WTC11 (cell line): ENCODE measurements at regions not wholly inside any gene's neighbourhood (a gene's known extent, or its start where the extent isn't known, plus 50 kb on each side); places are given as distances from the start of the nearest gene placed in this dataset.

Experiments
- ATAC-seq: fragments of 200-7000 bp; cut with Tn5 transposase; 2 replicates; pipeline ENCODE4 v1.10.0; 2021; ENCODE audit warnings: mild to moderate bottlenecking, moderate library complexity
- CTCF ChIA-PET: fragments of 300-600 bp; sonication (Branson Sonifier 250); formaldehyde crosslinking; loops from one replicate; lab custom pipeline; 2021; ENCODE audit warnings: antibody characterized with exemption; lab: Charles Lee
- POLR2A ChIA-PET: fragments of 350-600 bp; sonication (Branson Sonifier 250); formaldehyde crosslinking; loops from one replicate; lab custom pipeline; 2021; ENCODE audit warnings: antibody characterized with exemption; lab: Charles Lee
- DNase-seq: peaks from one replicate; pipeline ENCODE4 v3.0.0; 2021; ENCODE audit warnings: low spot score
- H3K27ac Mint-ChIP-seq: 2 replicates; pipeline ENCODE4 v1.8.0; 2021; ENCODE audit warnings: mixed read lengths
- H3K27me3 Mint-ChIP-seq: 2 replicates; pipeline ENCODE4 v1.8.0; 2021; ENCODE audit warnings: low read depth, mild to moderate bottlenecking, moderate library complexity, mixed read lengths
- H3K36me3 Mint-ChIP-seq: 2 replicates; pipeline ENCODE4 v1.8.0; 2021; ENCODE audit warnings: mixed read lengths
- H3K4me1 Mint-ChIP-seq: 2 replicates; pipeline ENCODE4 v1.8.0; 2022; ENCODE audit warnings: mixed read lengths
- H3K4me3 Mint-ChIP-seq: 2 replicates; pipeline ENCODE4 v1.8.0; 2021; ENCODE audit warnings: mild to moderate bottlenecking, moderate library complexity, mixed read lengths
- H3K9me3 Mint-ChIP-seq: 2 replicates; pipeline ENCODE4 v1.8.0; 2021; ENCODE audit warnings: mixed read lengths
- FOXJ3 ChIP-seq: sonication (generic); formaldehyde crosslinking; IDR thresholded peaks from 2 replicates; pipeline ENCODE4 v1.9.0; 2021; ENCODE audit warnings: missing genetic modification reagents, mild to moderate bottlenecking, borderline replicate concordance
- FOXK1 ChIP-seq: sonication (generic); formaldehyde crosslinking; IDR thresholded peaks from 2 replicates; pipeline ENCODE4 v1.8.0; 2022; ENCODE audit warnings: mild to moderate bottlenecking, moderate library complexity, missing genetic modification reagents
- GRHL2 ChIP-seq: fragments of 250-450 bp; sonication (Bioruptor Pico); IDR thresholded peaks from 2 replicates; pipeline ENCODE4 v1.8.0; 2022; ENCODE audit warnings: mild to moderate bottlenecking, moderate library complexity; ENCODE audit not compliant: insufficient replicate concordance, severe bottlenecking
- GTF2I ChIP-seq: fragments of 250-450 bp; sonication (Bioruptor Pico); conservative IDR thresholded peaks from 2 replicates; pipeline ENCODE4 v1.4.0; 2021; ENCODE audit warnings: mild to moderate bottlenecking
- NFE2L1 ChIP-seq: sonication (generic); formaldehyde crosslinking; IDR thresholded peaks from 2 replicates; pipeline ENCODE4 v1.8.1; 2023; ENCODE audit warnings: missing genetic modification reagents
- NR3C1 ChIP-seq: sonication (generic); formaldehyde crosslinking; conservative IDR thresholded peaks from 2 replicates; pipeline ENCODE4 v1.8.1; 2023; ENCODE audit warnings: low read depth, mild to moderate bottlenecking, missing genetic modification reagents
- PRRX2 ChIP-seq: fragments of 250-450 bp; sonication (Bioruptor Pico); IDR thresholded peaks from 2 replicates; pipeline ENCODE4 v1.8.0; 2021; ENCODE audit warnings: mild to moderate bottlenecking
- SMAD4 ChIP-seq: sonication (generic); formaldehyde crosslinking; IDR thresholded peaks from 2 replicates; pipeline ENCODE4 v1.8.0; 2022; ENCODE audit warnings: mild to moderate bottlenecking, missing genetic modification reagents
- SP1 ChIP-seq: sonication (generic); formaldehyde crosslinking; conservative IDR thresholded peaks from 2 replicates; pipeline ENCODE4 v1.8.1; 2022; ENCODE audit warnings: missing genetic modification reagents
- TEAD1 ChIP-seq: sonication (generic); formaldehyde crosslinking; IDR thresholded peaks from 2 replicates; pipeline ENCODE4 v1.8.0; 2022; ENCODE audit warnings: mild to moderate bottlenecking, missing genetic modification reagents
- ZBTB21 ChIP-seq: sonication (generic); formaldehyde crosslinking; IDR thresholded peaks from 2 replicates; pipeline ENCODE4 v1.8.1; 2023; ENCODE audit warnings: mild to moderate bottlenecking, missing genetic modification reagents, borderline replicate concordance
- ZNF138 ChIP-seq: sonication (generic); formaldehyde crosslinking; conservative IDR thresholded peaks from 2 replicates; pipeline ENCODE4 v1.8.1; 2022; ENCODE audit warnings: mild to moderate bottlenecking, moderate library complexity, missing genetic modification reagents
- TF ChIP-seq, protein P1 (sequence below): sonication (generic); formaldehyde crosslinking; IDR thresholded peaks from 2 replicates; pipeline ENCODE4 v1.8.0; 2022; ENCODE audit warnings: mild to moderate bottlenecking, missing genetic modification reagents
- TF ChIP-seq, protein P2 (sequence below): fragments of 250-450 bp; sonication (Bioruptor Pico); IDR thresholded peaks from 2 replicates; pipeline ENCODE4 v2.1.2; 2022; ENCODE audit warnings: mild to moderate bottlenecking, moderate library complexity
- TF ChIP-seq, protein P3 (sequence below): sonication (generic); formaldehyde crosslinking; IDR thresholded peaks from 2 replicates; pipeline ENCODE4 v1.8.1; 2022; ENCODE audit warnings: low read depth, missing genetic modification reagents, borderline replicate concordance
- TF ChIP-seq, protein P4 (sequence below): sonication (generic); formaldehyde crosslinking; IDR thresholded peaks from 2 replicates; pipeline ENCODE4 v1.8.1; 2023; ENCODE audit warnings: mild to moderate bottlenecking, moderate library complexity, missing genetic modification reagents
- TF ChIP-seq, protein P5 (sequence below): sonication (generic); formaldehyde crosslinking; IDR thresholded peaks from 2 replicates; pipeline ENCODE4 v1.8.1; 2023; ENCODE audit warnings: mild to moderate bottlenecking, missing genetic modification reagents, borderline replicate concordance
- TF ChIP-seq, protein P6 (sequence below): fragments of 250-450 bp; sonication (Bioruptor Pico); IDR thresholded peaks from 2 replicates; pipeline ENCODE4 v1.9.0; 2021; ENCODE audit warnings: mild to moderate bottlenecking, borderline replicate concordance
- TF ChIP-seq, protein P7 (sequence below): sonication (generic); formaldehyde crosslinking; IDR thresholded peaks from 2 replicates; pipeline ENCODE4 v1.8.1; 2022; ENCODE audit warnings: mild to moderate bottlenecking, missing genetic modification reagents, moderate library complexity, borderline replicate concordance

DNA sequence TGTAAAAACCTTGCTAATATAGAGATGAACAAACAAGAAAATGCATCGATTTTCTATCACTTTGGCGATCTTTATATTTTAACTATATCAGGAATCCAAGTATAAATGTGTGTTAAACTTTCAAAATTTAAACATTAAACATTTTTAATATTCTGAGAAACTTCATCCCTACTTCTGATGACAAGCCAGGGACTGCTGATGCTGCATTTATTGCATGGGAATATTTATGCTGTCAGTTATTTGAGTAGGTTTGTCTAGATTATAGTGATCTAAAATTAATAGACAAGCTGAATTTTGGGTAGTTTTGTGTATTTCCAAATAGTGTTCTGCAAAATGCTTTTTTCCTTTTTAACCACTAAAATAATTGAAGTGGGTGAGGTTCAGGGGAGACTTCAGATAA, 175.3 kb downstream of the LEPR start:
- no peak for TF ChIP-seq GTF2I (CRISPR knock-in tag)
- TF ChIP-seq, protein P1, sequence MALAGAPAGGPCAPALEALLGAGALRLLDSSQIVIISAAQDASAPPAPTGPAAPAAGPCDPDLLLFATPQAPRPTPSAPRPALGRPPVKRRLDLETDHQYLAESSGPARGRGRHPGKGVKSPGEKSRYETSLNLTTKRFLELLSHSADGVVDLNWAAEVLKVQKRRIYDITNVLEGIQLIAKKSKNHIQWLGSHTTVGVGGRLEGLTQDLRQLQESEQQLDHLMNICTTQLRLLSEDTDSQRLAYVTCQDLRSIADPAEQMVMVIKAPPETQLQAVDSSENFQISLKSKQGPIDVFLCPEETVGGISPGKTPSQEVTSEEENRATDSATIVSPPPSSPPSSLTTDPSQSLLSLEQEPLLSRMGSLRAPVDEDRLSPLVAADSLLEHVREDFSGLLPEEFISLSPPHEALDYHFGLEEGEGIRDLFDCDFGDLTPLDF = no peak
- ChIA-PET POLR2A (no interaction called here), CTCF (no interaction called here)
- ATAC-seq (no peak), DNase-seq (no peak)
- Mint-ChIP-seq H3K27ac (no peak overlapping the region), H3K4me3 (no peak overlapping the region), H3K27me3 (no peaks in the 10 kb centered on the region), H3K4me1 (peaks cover 4% of the 10 kb centered on the region), H3K36me3 (no peaks in the 10 kb centered on the region), H3K9me3 (no peaks in the 10 kb centered on the region; the same call in 1 of the 2 replicates)

DNA sequence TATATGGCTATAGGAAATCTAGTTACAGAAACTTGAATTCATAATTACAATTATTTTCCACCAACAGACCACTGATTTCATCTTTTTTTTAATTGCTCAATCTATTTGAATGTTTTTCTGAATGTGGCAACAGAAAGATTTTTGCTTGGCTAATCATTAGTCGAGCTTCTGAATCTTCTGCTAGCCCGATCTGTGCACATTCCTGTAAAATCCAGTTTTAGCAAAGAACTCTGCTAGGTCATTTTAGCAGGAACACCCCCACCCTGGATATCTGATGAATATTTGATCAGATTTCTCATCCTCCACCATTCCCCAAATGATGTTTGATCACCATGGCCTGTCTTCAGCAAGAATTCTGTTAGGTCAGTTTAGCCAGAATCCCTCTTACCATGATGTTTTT, 176.3 kb downstream of the LEPR start:
- H3K27ac Mint-ChIP-seq = no peak overlapping the region
- ChIA-PET POLR2A (no interaction called here), CTCF (no interaction called here)
- no peaks in the 10 kb centered on the region for H3K9me3 Mint-ChIP-seq
- H3K36me3 Mint-ChIP-seq = no peaks in the 10 kb centered on the region
- no peaks in the 10 kb centered on the region for H3K27me3 Mint-ChIP-seq
- H3K4me3 Mint-ChIP-seq = no peak overlapping the region
- H3K4me1 Mint-ChIP-seq = peaks cover 4% of the 10 kb centered on the region
- DNase-seq (no peak), ATAC-seq (no peak)
- TF ChIP-seq GRHL2 (CRISPR knock-in tag) (no peak), SMAD4 (CRISPR knock-in tag) (no peak), FOXJ3 (CRISPR knock-in tag) (no peak), ZBTB21 (no peak), PRRX2 (no peak), FOXK1 (no peak), SP1 (CRISPR knock-in tag) (no peak), NR3C1 (no peak), NFE2L1 (CRISPR knock-in tag) (no peak), ZNF138 (CRISPR knock-in tag) (no peak), TEAD1 (CRISPR knock-in tag) (no peak)
- TF ChIP-seq, protein P2, sequence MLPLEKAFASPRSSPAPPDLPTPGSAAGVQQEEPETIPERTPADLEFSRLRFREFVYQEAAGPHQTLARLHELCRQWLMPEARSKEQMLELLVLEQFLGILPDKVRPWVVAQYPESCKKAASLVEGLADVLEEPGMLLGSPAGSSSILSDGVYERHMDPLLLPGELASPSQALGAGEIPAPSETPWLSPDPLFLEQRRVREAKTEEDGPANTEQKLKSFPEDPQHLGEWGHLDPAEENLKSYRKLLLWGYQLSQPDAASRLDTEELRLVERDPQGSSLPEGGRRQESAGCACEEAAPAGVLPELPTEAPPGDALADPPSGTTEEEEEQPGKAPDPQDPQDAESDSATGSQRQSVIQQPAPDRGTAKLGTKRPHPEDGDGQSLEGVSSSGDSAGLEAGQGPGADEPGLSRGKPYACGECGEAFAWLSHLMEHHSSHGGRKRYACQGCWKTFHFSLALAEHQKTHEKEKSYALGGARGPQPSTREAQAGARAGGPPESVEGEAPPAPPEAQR = no peak
- TF ChIP-seq, protein P3, sequence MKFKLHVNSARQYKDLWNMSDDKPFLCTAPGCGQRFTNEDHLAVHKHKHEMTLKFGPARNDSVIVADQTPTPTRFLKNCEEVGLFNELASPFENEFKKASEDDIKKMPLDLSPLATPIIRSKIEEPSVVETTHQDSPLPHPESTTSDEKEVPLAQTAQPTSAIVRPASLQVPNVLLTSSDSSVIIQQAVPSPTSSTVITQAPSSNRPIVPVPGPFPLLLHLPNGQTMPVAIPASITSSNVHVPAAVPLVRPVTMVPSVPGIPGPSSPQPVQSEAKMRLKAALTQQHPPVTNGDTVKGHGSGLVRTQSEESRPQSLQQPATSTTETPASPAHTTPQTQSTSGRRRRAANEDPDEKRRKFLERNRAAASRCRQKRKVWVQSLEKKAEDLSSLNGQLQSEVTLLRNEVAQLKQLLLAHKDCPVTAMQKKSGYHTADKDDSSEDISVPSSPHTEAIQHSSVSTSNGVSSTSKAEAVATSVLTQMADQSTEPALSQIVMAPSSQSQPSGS (CRISPR knock-in tag) = no peak
- TF ChIP-seq, protein P4, sequence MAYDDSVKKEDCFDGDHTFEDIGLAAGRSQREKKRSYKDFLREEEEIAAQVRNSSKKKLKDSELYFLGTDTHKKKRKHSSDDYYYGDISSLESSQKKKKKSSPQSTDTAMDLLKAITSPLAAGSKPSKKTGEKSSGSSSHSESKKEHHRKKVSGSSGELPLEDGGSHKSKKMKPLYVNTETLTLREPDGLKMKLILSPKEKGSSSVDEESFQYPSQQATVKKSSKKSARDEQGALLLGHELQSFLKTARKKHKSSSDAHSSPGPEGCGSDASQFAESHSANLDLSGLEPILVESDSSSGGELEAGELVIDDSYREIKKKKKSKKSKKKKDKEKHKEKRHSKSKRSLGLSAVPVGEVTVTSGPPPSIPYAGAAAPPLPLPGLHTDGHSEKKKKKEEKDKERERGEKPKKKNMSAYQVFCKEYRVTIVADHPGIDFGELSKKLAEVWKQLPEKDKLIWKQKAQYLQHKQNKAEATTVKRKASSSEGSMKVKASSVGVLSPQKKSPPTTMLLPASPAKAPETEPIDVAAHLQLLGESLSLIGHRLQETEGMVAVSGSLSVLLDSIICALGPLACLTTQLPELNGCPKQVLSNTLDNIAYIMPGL (CRISPR knock-in tag) = no peak
- TF ChIP-seq, protein P5, sequence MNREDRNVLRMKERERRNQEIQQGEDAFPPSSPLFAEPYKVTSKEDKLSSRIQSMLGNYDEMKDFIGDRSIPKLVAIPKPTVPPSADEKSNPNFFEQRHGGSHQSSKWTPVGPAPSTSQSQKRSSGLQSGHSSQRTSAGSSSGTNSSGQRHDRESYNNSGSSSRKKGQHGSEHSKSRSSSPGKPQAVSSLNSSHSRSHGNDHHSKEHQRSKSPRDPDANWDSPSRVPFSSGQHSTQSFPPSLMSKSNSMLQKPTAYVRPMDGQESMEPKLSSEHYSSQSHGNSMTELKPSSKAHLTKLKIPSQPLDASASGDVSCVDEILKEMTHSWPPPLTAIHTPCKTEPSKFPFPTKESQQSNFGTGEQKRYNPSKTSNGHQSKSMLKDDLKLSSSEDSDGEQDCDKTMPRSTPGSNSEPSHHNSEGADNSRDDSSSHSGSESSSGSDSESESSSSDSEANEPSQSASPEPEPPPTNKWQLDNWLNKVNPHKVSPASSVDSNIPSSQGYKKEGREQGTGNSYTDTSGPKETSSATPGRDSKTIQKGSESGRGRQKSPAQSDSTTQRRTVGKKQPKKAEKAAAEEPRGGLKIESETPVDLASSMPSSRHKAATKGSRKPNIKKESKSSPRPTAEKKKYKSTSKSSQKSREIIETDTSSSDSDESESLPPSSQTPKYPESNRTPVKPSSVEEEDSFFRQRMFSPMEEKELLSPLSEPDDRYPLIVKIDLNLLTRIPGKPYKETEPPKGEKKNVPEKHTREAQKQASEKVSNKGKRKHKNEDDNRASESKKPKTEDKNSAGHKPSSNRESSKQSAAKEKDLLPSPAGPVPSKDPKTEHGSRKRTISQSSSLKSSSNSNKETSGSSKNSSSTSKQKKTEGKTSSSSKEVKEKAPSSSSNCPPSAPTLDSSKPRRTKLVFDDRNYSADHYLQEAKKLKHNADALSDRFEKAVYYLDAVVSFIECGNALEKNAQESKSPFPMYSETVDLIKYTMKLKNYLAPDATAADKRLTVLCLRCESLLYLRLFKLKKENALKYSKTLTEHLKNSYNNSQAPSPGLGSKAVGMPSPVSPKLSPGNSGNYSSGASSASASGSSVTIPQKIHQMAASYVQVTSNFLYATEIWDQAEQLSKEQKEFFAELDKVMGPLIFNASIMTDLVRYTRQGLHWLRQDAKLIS (CRISPR knock-in tag) = no peak
- TF ChIP-seq, protein P6, sequence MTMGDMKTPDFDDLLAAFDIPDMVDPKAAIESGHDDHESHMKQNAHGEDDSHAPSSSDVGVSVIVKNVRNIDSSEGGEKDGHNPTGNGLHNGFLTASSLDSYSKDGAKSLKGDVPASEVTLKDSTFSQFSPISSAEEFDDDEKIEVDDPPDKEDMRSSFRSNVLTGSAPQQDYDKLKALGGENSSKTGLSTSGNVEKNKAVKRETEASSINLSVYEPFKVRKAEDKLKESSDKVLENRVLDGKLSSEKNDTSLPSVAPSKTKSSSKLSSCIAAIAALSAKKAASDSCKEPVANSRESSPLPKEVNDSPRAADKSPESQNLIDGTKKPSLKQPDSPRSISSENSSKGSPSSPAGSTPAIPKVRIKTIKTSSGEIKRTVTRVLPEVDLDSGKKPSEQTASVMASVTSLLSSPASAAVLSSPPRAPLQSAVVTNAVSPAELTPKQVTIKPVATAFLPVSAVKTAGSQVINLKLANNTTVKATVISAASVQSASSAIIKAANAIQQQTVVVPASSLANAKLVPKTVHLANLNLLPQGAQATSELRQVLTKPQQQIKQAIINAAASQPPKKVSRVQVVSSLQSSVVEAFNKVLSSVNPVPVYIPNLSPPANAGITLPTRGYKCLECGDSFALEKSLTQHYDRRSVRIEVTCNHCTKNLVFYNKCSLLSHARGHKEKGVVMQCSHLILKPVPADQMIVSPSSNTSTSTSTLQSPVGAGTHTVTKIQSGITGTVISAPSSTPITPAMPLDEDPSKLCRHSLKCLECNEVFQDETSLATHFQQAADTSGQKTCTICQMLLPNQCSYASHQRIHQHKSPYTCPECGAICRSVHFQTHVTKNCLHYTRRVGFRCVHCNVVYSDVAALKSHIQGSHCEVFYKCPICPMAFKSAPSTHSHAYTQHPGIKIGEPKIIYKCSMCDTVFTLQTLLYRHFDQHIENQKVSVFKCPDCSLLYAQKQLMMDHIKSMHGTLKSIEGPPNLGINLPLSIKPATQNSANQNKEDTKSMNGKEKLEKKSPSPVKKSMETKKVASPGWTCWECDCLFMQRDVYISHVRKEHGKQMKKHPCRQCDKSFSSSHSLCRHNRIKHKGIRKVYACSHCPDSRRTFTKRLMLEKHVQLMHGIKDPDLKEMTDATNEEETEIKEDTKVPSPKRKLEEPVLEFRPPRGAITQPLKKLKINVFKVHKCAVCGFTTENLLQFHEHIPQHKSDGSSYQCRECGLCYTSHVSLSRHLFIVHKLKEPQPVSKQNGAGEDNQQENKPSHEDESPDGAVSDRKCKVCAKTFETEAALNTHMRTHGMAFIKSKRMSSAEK (CRISPR knock-in tag) = no peak
- TF ChIP-seq, protein P7, sequence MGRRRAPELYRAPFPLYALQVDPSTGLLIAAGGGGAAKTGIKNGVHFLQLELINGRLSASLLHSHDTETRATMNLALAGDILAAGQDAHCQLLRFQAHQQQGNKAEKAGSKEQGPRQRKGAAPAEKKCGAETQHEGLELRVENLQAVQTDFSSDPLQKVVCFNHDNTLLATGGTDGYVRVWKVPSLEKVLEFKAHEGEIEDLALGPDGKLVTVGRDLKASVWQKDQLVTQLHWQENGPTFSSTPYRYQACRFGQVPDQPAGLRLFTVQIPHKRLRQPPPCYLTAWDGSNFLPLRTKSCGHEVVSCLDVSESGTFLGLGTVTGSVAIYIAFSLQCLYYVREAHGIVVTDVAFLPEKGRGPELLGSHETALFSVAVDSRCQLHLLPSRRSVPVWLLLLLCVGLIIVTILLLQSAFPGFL = no peak
